Activated CD8-positive, alpha-beta T cell treated with anti-CD3 and anti-CD28 coated beads for 36 hours (primary cell): ENCODE measurements at regions not wholly inside any gene's neighbourhood (a gene's known extent, or its start where the extent isn't known, plus 50 kb on each side); places are given as distances from the start of the nearest gene placed in this dataset.

Source experiments
- ATAC-seq: fragments of 200-7000 bp; cut with Tn5 transposase; one replicate; pipeline ENCODE4 v1.10.0; 2021; ENCODE audit warnings: mild to moderate bottlenecking, moderate library complexity
- CTCF ChIA-PET: fragments of 350-600 bp; sonication (Branson Sonifier 250); formaldehyde crosslinking; loops from one replicate; lab custom pipeline; 2021; ENCODE audit warnings: antibody characterized with exemption; lab: Charles Lee
- POLR2A ChIA-PET: fragments of 350-600 bp; sonication (Branson Sonifier 250); formaldehyde crosslinking; loops from one replicate; lab custom pipeline; 2021; ENCODE audit warnings: antibody characterized with exemption; lab: Charles Lee
- DNase-seq: peaks from one replicate; pipeline ENCODE4 v3.0.0-alpha.2; 2020
- H3K27ac Mint-ChIP-seq: one replicate; pipeline ENCODE4 v1.8.0; 2021; ENCODE audit warnings: mild to moderate bottlenecking, mixed read lengths
- H3K27me3 Mint-ChIP-seq: one replicate; pipeline ENCODE4 v1.8.0; 2021; ENCODE audit warnings: mixed read lengths
- H3K36me3 Mint-ChIP-seq: one replicate; pipeline ENCODE4 v1.8.0; 2021; ENCODE audit warnings: low read depth, mixed read lengths
- H3K4me1 Mint-ChIP-seq: one replicate; pipeline ENCODE4 v1.8.0; 2021; ENCODE audit warnings: low read depth, mixed read lengths
- H3K4me3 Mint-ChIP-seq: one replicate; pipeline ENCODE4 v1.8.0; 2021; ENCODE audit warnings: mild to moderate bottlenecking, moderate library complexity, mixed read lengths
- H3K9me3 Mint-ChIP-seq: one replicate; pipeline ENCODE4 v1.8.0; 2021; ENCODE audit warnings: mixed read lengths
- intact Hi-C: fragments of 100-400 bp; cut with micrococcal nuclease; formaldehyde crosslinking; loops from one replicate; pipeline ENCODE4 v1.10.0; 2022
- TF ChIP-seq, protein P1 (sequence below): fragments of 200-600 bp; IDR thresholded peaks from one replicate; pipeline ENCODE4 v1.8.0; 2022; ENCODE audit warnings: antibody characterized with exemption, mild to moderate bottlenecking

- POLR2A ChIA-PET, result no interaction called here
- Mint-ChIP-seq H3K36me3 (no peaks in the 10 kb centered on the region), H3K9me3 (no peaks in the 10 kb centered on the region), H3K27ac (no peak overlapping the region), H3K27me3 (no peaks in the 10 kb centered on the region), H3K4me3 (no peak overlapping the region), H3K4me1 (no peaks in the 10 kb centered on the region)
- TF ChIP-seq, protein P1, sequence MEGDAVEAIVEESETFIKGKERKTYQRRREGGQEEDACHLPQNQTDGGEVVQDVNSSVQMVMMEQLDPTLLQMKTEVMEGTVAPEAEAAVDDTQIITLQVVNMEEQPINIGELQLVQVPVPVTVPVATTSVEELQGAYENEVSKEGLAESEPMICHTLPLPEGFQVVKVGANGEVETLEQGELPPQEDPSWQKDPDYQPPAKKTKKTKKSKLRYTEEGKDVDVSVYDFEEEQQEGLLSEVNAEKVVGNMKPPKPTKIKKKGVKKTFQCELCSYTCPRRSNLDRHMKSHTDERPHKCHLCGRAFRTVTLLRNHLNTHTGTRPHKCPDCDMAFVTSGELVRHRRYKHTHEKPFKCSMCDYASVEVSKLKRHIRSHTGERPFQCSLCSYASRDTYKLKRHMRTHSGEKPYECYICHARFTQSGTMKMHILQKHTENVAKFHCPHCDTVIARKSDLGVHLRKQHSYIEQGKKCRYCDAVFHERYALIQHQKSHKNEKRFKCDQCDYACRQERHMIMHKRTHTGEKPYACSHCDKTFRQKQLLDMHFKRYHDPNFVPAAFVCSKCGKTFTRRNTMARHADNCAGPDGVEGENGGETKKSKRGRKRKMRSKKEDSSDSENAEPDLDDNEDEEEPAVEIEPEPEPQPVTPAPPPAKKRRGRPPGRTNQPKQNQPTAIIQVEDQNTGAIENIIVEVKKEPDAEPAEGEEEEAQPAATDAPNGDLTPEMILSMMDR, result no peak
- no peak for ATAC-seq
- intact Hi-C loops, result no loop called here
- no peak for DNase-seq
- CTCF ChIA-PET, result interaction anchor here (1.7 kb wide), 1 partner anchor 10 kb away, joined by 5 read pairs; no protein-coding TSS in a partner anchor
Observed at GRCh38 chr2:20125164-20125563, 73.7 kb upstream of the LAPTM4A start.

- H3K27me3 Mint-ChIP-seq, result no peaks in the 10 kb centered on the region
- ChIA-PET POLR2A (no interaction called here), CTCF (no interaction called here)
- H3K4me1 Mint-ChIP-seq, result no peaks in the 10 kb centered on the region
- no peak overlapping the region for H3K27ac Mint-ChIP-seq
- intact Hi-C loops, result no loop called here
- H3K4me3 Mint-ChIP-seq, result no peak overlapping the region
- H3K36me3 Mint-ChIP-seq, result no peaks in the 10 kb centered on the region
- TF ChIP-seq, protein P1, result no peak
- no peak for ATAC-seq
- H3K9me3 Mint-ChIP-seq, result no peaks in the 10 kb centered on the region
- DNase-seq, result no peak
Observed at GRCh38 chr2:20123871-20124594, 72.6 kb upstream of the LAPTM4A start.

- H3K27me3 Mint-ChIP-seq, result no peaks in the 10 kb centered on the region
- no peak overlapping the region for H3K4me3 Mint-ChIP-seq
- H3K9me3 Mint-ChIP-seq, result no peaks in the 10 kb centered on the region
- DNase-seq (no peak), ATAC-seq (no peak)
- intact Hi-C loops, result no loop called here
- H3K36me3 Mint-ChIP-seq, result no peaks in the 10 kb centered on the region
- TF ChIP-seq, protein P1, result no peak
- ChIA-PET CTCF (no interaction called here), POLR2A (no interaction called here)
- no peak overlapping the region for H3K27ac Mint-ChIP-seq
- H3K4me1 Mint-ChIP-seq, result no peaks in the 10 kb centered on the region
Observed at GRCh38 chr2:20122864-20123263, 71.4 kb upstream of the LAPTM4A start.

GRCh38 chr2:20120569-20121416 is 69.4 kb upstream of the LAPTM4A start:
- TF ChIP-seq, protein P1, result no peak
- no peak for DNase-seq

GRCh38 chr2:20118051-20118450 is 66.6 kb upstream of the LAPTM4A start:
- TF ChIP-seq, protein P1, result no peak
- ChIA-PET POLR2A (no interaction called here), CTCF (interaction anchor here (1.1 to 1.9 kb wide), 2 partner anchors 12 to 103 kb away, joined by 3 to 7 read pairs; no protein-coding TSS in a partner anchor)

More at GRCh38 chr2:20120569-20121416, 69.4 kb upstream of the LAPTM4A start:
- no peak overlapping the region for H3K27ac Mint-ChIP-seq
- H3K36me3 Mint-ChIP-seq, result no peaks in the 10 kb centered on the region
- ATAC-seq, result no peak
- H3K27me3 Mint-ChIP-seq, result no peaks in the 10 kb centered on the region
- no peak overlapping the region for H3K4me3 Mint-ChIP-seq
- no peaks in the 10 kb centered on the region for H3K4me1 Mint-ChIP-seq
- ChIA-PET POLR2A (no interaction called here), CTCF (no interaction called here)
- H3K9me3 Mint-ChIP-seq, result no peaks in the 10 kb centered on the region
- intact Hi-C loops, result no loop called here

More at GRCh38 chr2:20118051-20118450, 66.6 kb upstream of the LAPTM4A start:
- intact Hi-C loops, result no loop called here
- H3K4me1 Mint-ChIP-seq, result no peaks in the 10 kb centered on the region
- ATAC-seq (no peak), DNase-seq (no peak)
- H3K27ac Mint-ChIP-seq, result no peak overlapping the region
- H3K9me3 Mint-ChIP-seq, result no peaks in the 10 kb centered on the region
- no peaks in the 10 kb centered on the region for H3K36me3 Mint-ChIP-seq
- H3K4me3 Mint-ChIP-seq, result no peak overlapping the region
- no peaks in the 10 kb centered on the region for H3K27me3 Mint-ChIP-seq
